ENCODE measurements at regions not wholly inside any gene's neighbourhood (a gene's known extent, or its start where the extent isn't known, plus 50 kb on each side); places are given as distances from the start of the nearest gene placed in this dataset.

GRCh38 chr13:90068658-90069057 is 1278.8 kb upstream of the MIR17HG start:
- Mint-ChIP-seq H3K4me3 (no peak overlapping the region), H3K36me3 (ENCODE audit: low read depth) (no peaks in the 10 kb centered on the region), H3K27me3 (no peaks in the 10 kb centered on the region), H3K4me1 (no peaks in the 10 kb centered on the region), H3K27ac (no peak overlapping the region)
- ATAC-seq (no peak), DNase-seq (no peak)
- no peaks in the 10 kb centered on the region for H3K9me3 ChIP-seq (ENCODE audit: control insufficient read depth, low read length, poor library complexity, severe bottlenecking)

DNA sequence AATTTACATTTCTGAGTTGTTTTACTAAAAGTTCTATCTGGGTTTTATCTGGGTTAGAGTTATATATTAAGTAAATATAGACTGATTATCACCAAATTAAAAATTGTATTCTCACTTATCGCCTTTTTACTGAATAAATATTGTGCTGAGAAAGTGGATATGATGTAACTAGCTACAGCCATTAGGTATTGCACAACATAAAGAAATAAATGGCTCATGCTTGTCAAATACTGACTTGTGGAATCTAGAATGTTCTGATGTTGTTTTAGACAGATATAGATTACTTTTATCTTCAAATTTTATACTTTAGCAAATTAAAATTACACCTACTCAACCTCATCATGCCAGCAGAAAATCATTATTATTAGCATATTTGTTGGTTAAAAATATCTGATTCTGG is 1277.1 kb upstream of the MIR17HG start:
- Mint-ChIP-seq H3K4me1 (no peaks in the 10 kb centered on the region), H3K36me3 (ENCODE audit: low read depth) (no peaks in the 10 kb centered on the region), H3K27ac (no peak overlapping the region), H3K4me3 (no peak overlapping the region), H3K27me3 (no peaks in the 10 kb centered on the region)
- H3K9me3 ChIP-seq (ENCODE audit: control insufficient read depth, low read length, poor library complexity, severe bottlenecking) = no peaks in the 10 kb centered on the region
- ATAC-seq (no peak), DNase-seq (no peak)

- no peaks in the 10 kb centered on the region for H3K27me3 Mint-ChIP-seq
- no peak for ATAC-seq
- H3K4me1 Mint-ChIP-seq = no peaks in the 10 kb centered on the region
- no peak overlapping the region for H3K27ac Mint-ChIP-seq
- no peak overlapping the region for H3K4me3 Mint-ChIP-seq
- no peaks in the 10 kb centered on the region for H3K36me3 Mint-ChIP-seq (ENCODE audit: low read depth)
- H3K9me3 ChIP-seq (ENCODE audit: control insufficient read depth, low read length, poor library complexity, severe bottlenecking) = no peaks in the 10 kb centered on the region
- no peak for DNase-seq
These were observed 1276.5 kb upstream of the MIR17HG start for GRCh38 chr13:90070837-90071525.

GRCh38 chr13:90084684-90085290 is 1262.7 kb upstream of the MIR17HG start:
- no peaks in the 10 kb centered on the region for H3K9me3 ChIP-seq (ENCODE audit: control insufficient read depth, low read length, poor library complexity, severe bottlenecking)
- DNase-seq (no peak), ATAC-seq (no peak)
- no peaks in the 10 kb centered on the region for H3K27me3 Mint-ChIP-seq
- no peak overlapping the region for H3K27ac Mint-ChIP-seq
- no peak overlapping the region for H3K4me3 Mint-ChIP-seq
- no peaks in the 10 kb centered on the region for H3K4me1 Mint-ChIP-seq
- H3K36me3 Mint-ChIP-seq (ENCODE audit: low read depth) = no peaks in the 10 kb centered on the region

GRCh38 chr13:90089051-90089450 is 1258.4 kb upstream of the MIR17HG start:
- Mint-ChIP-seq H3K27ac (no peak overlapping the region), H3K36me3 (ENCODE audit: low read depth) (no peaks in the 10 kb centered on the region)

DNA sequence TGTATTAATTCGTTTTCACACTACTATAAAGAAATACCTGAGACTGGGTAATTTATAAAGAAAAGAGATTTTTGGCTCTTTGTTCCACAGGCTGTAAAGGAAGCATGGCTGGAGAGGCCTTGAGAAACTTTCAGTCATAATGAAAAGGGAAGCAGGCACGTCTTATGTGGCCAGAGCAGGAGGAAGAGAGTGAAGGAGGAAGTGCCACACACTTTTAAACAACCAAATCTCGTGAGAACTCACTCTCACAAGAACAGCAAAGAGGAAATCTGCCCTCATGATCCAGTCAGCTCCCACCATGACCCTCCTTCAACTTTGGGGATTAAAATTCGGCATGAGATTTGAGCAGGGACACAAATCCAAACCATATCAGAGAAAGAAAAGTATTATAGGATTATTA is 1255.9 kb upstream of the MIR17HG start:
- ATAC-seq = no peak
- Mint-ChIP-seq H3K4me3 (no peak overlapping the region), H3K27me3 (no peaks in the 10 kb centered on the region)

More at GRCh38 chr13:90089051-90089450, 1258.4 kb upstream of the MIR17HG start:
- ATAC-seq (no peak), DNase-seq (no peak)
- no peak overlapping the region for H3K4me3 Mint-ChIP-seq
- no peaks in the 10 kb centered on the region for H3K9me3 ChIP-seq (ENCODE audit: control insufficient read depth, low read length, poor library complexity, severe bottlenecking)
- H3K27me3 Mint-ChIP-seq = no peaks in the 10 kb centered on the region
- H3K4me1 Mint-ChIP-seq = no peaks in the 10 kb centered on the region

GRCh38 chr13:90094357-90094756 is 1253.1 kb upstream of the MIR17HG start:
- H3K9me3 ChIP-seq (ENCODE audit: control insufficient read depth, low read length, poor library complexity, severe bottlenecking) = no peaks in the 10 kb centered on the region
- Mint-ChIP-seq H3K4me3 (no peak overlapping the region), H3K4me1 (no peaks in the 10 kb centered on the region), H3K27me3 (no peaks in the 10 kb centered on the region), H3K36me3 (ENCODE audit: low read depth) (no peaks in the 10 kb centered on the region), H3K27ac (no peak overlapping the region)
- ATAC-seq = no peak
- DNase-seq = no peak

More for the DNA sequence above, 1255.9 kb upstream of the MIR17HG start:
- Mint-ChIP-seq H3K27ac (no peak overlapping the region), H3K4me1 (no peaks in the 10 kb centered on the region), H3K36me3 (ENCODE audit: low read depth) (no peaks in the 10 kb centered on the region)
- H3K9me3 ChIP-seq (ENCODE audit: control insufficient read depth, low read length, poor library complexity, severe bottlenecking) = no peaks in the 10 kb centered on the region
- DNase-seq = no peak

- H3K4me3 Mint-ChIP-seq = no peak overlapping the region
- DNase-seq (no peak), ATAC-seq (no peak)
- H3K9me3 ChIP-seq (ENCODE audit: control insufficient read depth, low read length, poor library complexity, severe bottlenecking) = no peaks in the 10 kb centered on the region
- no peaks in the 10 kb centered on the region for H3K4me1 Mint-ChIP-seq
- H3K27ac Mint-ChIP-seq = no peak overlapping the region
- no peaks in the 10 kb centered on the region for H3K27me3 Mint-ChIP-seq
- H3K36me3 Mint-ChIP-seq (ENCODE audit: low read depth) = no peaks in the 10 kb centered on the region
These were observed 1248.9 kb upstream of the MIR17HG start for GRCh38 chr13:90098577-90098976.

- no peak overlapping the region for H3K4me3 Mint-ChIP-seq
- no peaks in the 10 kb centered on the region for H3K9me3 ChIP-seq (ENCODE audit: control insufficient read depth, low read length, poor library complexity, severe bottlenecking)
- no peaks in the 10 kb centered on the region for H3K27me3 Mint-ChIP-seq
- H3K4me1 Mint-ChIP-seq = no peaks in the 10 kb centered on the region
- H3K27ac Mint-ChIP-seq = no peak overlapping the region
- DNase-seq (no peak), ATAC-seq (no peak)
- H3K36me3 Mint-ChIP-seq (ENCODE audit: low read depth) = no peaks in the 10 kb centered on the region
These were observed 1247.6 kb upstream of the MIR17HG start for GRCh38 chr13:90099847-90100246.

- H3K27me3 Mint-ChIP-seq = no peaks in the 10 kb centered on the region
These were observed 1244.2 kb upstream of the MIR17HG start for GRCh38 chr13:90103099-90103784.

DNA sequence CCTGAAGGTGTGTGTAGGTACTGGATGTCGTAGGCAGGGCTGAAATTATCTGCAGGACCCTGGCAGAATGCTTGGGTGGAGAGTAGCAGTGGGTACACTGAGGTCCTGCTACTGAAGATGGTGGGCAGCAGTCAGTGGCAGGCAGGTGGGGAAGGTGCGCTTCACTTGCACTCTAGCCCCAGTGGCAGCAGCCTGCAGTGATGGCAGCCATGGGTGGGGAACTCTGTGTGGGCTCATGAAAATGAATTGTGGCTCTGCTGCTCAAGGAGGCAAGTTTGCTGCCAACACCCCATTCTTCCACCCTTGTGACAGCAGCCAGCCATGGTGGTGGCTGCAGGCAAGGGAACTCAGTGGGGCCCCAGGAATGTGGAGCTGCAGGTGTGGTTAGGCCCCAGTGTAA is 1242.7 kb upstream of the MIR17HG start:
- Mint-ChIP-seq H3K4me1 (no peaks in the 10 kb centered on the region), H3K36me3 (ENCODE audit: low read depth) (no peaks in the 10 kb centered on the region), H3K4me3 (no peak overlapping the region), H3K27me3 (no peaks in the 10 kb centered on the region), H3K27ac (no peak overlapping the region)
- ATAC-seq (no peak), DNase-seq (no peak)
- no peaks in the 10 kb centered on the region for H3K9me3 ChIP-seq (ENCODE audit: control insufficient read depth, low read length, poor library complexity, severe bottlenecking)

More at GRCh38 chr13:90103099-90103784, 1244.2 kb upstream of the MIR17HG start:
- no peaks in the 10 kb centered on the region for H3K4me1 Mint-ChIP-seq
- DNase-seq (no peak), ATAC-seq (no peak)
- no peaks in the 10 kb centered on the region for H3K36me3 Mint-ChIP-seq (ENCODE audit: low read depth)
- no peak overlapping the region for H3K4me3 Mint-ChIP-seq
- H3K9me3 ChIP-seq (ENCODE audit: control insufficient read depth, low read length, poor library complexity, severe bottlenecking) = no peaks in the 10 kb centered on the region
- no peak overlapping the region for H3K27ac Mint-ChIP-seq

DNA sequence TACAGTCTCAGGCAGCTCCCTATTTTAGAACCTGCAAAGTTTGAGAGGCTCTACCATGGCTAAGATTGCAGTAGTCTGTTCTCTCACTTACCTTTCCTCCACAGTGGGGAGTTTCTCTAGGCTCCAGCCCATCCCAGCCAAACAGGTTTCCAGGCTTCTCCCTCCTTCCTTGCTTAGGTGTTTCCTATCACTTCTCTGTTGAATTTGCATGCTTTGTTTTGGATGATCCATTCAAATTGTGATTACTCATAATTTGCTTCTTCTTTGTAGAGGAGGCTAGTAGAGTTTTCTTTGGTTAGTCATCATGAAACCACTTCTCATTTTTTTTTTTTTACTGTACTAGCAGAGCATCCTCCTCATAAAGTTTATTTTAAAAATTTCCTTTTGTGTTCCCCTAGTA is 1242.2 kb upstream of the MIR17HG start:
- Mint-ChIP-seq H3K4me3 (no peak overlapping the region), H3K36me3 (ENCODE audit: low read depth) (no peaks in the 10 kb centered on the region), H3K27ac (no peak overlapping the region), H3K27me3 (no peaks in the 10 kb centered on the region), H3K4me1 (no peaks in the 10 kb centered on the region)
- DNase-seq = no peak
- H3K9me3 ChIP-seq (ENCODE audit: control insufficient read depth, low read length, poor library complexity, severe bottlenecking) = no peaks in the 10 kb centered on the region
- ATAC-seq = no peak

GRCh38 chr13:90105849-90106496 is 1241.5 kb upstream of the MIR17HG start:
- no peak overlapping the region for H3K4me3 Mint-ChIP-seq
- no peaks in the 10 kb centered on the region for H3K27me3 Mint-ChIP-seq
- no peak overlapping the region for H3K27ac Mint-ChIP-seq
- no peaks in the 10 kb centered on the region for H3K9me3 ChIP-seq (ENCODE audit: control insufficient read depth, low read length, poor library complexity, severe bottlenecking)
- no peaks in the 10 kb centered on the region for H3K4me1 Mint-ChIP-seq
- ATAC-seq (no peak), DNase-seq (no peak)
- no peaks in the 10 kb centered on the region for H3K36me3 Mint-ChIP-seq (ENCODE audit: low read depth)

Data from T-helper 17 cell (primary cell).